ENCODE measurements at regions not wholly inside any gene's neighbourhood (a gene's known extent, or its start where the extent isn't known, plus 50 kb on each side); places are given as distances from the start of the nearest gene placed in this dataset.

GRCh38 chrX:6472652-6473342, 62.1 kb downstream of the VCX3A start:
- Histone ChIP-seq H3K9me3 (no peaks in the 10 kb centered on the region), H3K4me3 (no peak overlapping the region), H3K4me2 (no peak overlapping the region), H3K27ac (no peak overlapping the region), H3K4me1 (no peaks in the 10 kb centered on the region)
- DNase-seq (ENCODE audit: low read depth in 1 of 2, low spot score in 1 of 2) = no peak
- WGBS (ENCODE audit: missing lambda C conversion rate) = 16% methylated on average over 4 of the region's 4 CpGs
- POLR2A ChIA-PET = no interaction called here
- CTCF ChIA-PET = no interaction called here
- ATAC-seq = no peak
- peak; percentile 92 for FAIRE-seq
- TF ChIP-seq FOSL2 (IDR thresholded peaks at IDR 0.05) (no peak), FOSL2 (CRISPR knock-in tag; IDR thresholded peaks at IDR 0.05) (no peak), HES2 (IDR thresholded peaks at IDR 0.05) (no peak), CBX8 (IDR thresholded peaks at IDR 0.05) (no peak), SMC3 (IDR thresholded peaks at IDR 0.05) (no peak), ELK1 (IDR thresholded peaks at IDR 0.05; ENCODE audit: low read depth, low read length) (no peak), ZC3H11A (IDR thresholded peaks at IDR 0.05) (no peak), BCL3 (IDR thresholded peaks at IDR 0.05) (no peak), NR3C1 (IDR thresholded peaks at IDR 0.05) (no peak), ZSCAN20 (CRISPR knock-in tag; IDR thresholded peaks at IDR 0.05) (no peak), CHD4 (IDR thresholded peaks at IDR 0.05; ENCODE audit: borderline replicate concordance) (no peak), EP300 (IDR thresholded peaks at IDR 0.05) (no peak), HEYL (CRISPR knock-in tag; IDR thresholded peaks at IDR 0.05) (no peak), RARB (CRISPR knock-in tag; IDR thresholded peaks at IDR 0.05) (no peak), FOSB (CRISPR knock-in tag; IDR thresholded peaks at IDR 0.05) (no peak), NPAS2 (CRISPR knock-in tag; IDR thresholded peaks at IDR 0.05; ENCODE audit: borderline replicate concordance) (no peak), HDAC2 (IDR thresholded peaks at IDR 0.05) (no peak)
- TF ChIP-seq, protein P1, sequence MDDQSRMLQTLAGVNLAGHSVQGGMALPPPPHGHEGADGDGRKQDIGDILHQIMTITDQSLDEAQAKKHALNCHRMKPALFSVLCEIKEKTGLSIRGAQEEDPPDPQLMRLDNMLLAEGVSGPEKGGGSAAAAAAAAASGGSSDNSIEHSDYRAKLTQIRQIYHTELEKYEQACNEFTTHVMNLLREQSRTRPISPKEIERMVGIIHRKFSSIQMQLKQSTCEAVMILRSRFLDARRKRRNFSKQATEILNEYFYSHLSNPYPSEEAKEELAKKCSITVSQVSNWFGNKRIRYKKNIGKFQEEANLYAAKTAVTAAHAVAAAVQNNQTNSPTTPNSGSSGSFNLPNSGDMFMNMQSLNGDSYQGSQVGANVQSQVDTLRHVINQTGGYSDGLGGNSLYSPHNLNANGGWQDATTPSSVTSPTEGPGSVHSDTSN (IDR thresholded peaks at IDR 0.05) = no peak
- TF ChIP-seq, protein P2, sequence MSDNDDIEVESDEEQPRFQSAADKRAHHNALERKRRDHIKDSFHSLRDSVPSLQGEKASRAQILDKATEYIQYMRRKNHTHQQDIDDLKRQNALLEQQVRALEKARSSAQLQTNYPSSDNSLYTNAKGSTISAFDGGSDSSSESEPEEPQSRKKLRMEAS (IDR thresholded peaks at IDR 0.05) = no peak

GRCh38 chrX:6468706-6469105, 66.2 kb downstream of the VCX3A start:
- no peaks in the 10 kb centered on the region for H3K4me1 ChIP-seq
- no peaks in the 10 kb centered on the region for H3K9me3 ChIP-seq
- TF ChIP-seq ZNF302 (CRISPR knock-in tag; IDR thresholded peaks at IDR 0.05) (no peak), JUN (IDR thresholded peaks at IDR 0.05) (no peak), CHD4 (IDR thresholded peaks at IDR 0.05; ENCODE audit: borderline replicate concordance) (no peak), BHLHE40 (IDR thresholded peaks at IDR 0.05; ENCODE audit: low read depth, low read length) (no peak), RNF2 (IDR thresholded peaks at IDR 0.05; ENCODE audit: borderline replicate concordance, low read depth) (no peak), PHF8 (IDR thresholded peaks at IDR 0.05; ENCODE audit: borderline replicate concordance, low read depth) (no peak), RARB (CRISPR knock-in tag; IDR thresholded peaks at IDR 0.05) (no peak), NPAS2 (CRISPR knock-in tag; IDR thresholded peaks at IDR 0.05; ENCODE audit: borderline replicate concordance) (no peak), TP53 (CRISPR knock-in tag; IDR thresholded peaks at IDR 0.05) (no peak), FOSB (CRISPR knock-in tag; IDR thresholded peaks at IDR 0.05) (no peak), ESRRA (IDR thresholded peaks at IDR 0.05; ENCODE audit: borderline replicate concordance, low read length) (no peak), MAFK (IDR thresholded peaks at IDR 0.05; ENCODE audit: partially characterized antibody) (no peak), HEYL (CRISPR knock-in tag; IDR thresholded peaks at IDR 0.05) (no peak), NFE2L2 (conservative IDR thresholded peaks at IDR 0.05; ENCODE audit: low read length) (no peak), FOSL2 (IDR thresholded peaks at IDR 0.05) (no peak), FOSL2 (CRISPR knock-in tag; IDR thresholded peaks at IDR 0.05) (no peak), POLR2AphosphoS2 (conservative IDR thresholded peaks at IDR 0.05; ENCODE audit: low read length) (no peak), KDM1A (IDR thresholded peaks at IDR 0.05; ENCODE audit: low read depth) (no peak), EP300 (IDR thresholded peaks at IDR 0.05) (no peak), JUNB (IDR thresholded peaks at IDR 0.05) (no peak)
- TF ChIP-seq, protein P3, sequence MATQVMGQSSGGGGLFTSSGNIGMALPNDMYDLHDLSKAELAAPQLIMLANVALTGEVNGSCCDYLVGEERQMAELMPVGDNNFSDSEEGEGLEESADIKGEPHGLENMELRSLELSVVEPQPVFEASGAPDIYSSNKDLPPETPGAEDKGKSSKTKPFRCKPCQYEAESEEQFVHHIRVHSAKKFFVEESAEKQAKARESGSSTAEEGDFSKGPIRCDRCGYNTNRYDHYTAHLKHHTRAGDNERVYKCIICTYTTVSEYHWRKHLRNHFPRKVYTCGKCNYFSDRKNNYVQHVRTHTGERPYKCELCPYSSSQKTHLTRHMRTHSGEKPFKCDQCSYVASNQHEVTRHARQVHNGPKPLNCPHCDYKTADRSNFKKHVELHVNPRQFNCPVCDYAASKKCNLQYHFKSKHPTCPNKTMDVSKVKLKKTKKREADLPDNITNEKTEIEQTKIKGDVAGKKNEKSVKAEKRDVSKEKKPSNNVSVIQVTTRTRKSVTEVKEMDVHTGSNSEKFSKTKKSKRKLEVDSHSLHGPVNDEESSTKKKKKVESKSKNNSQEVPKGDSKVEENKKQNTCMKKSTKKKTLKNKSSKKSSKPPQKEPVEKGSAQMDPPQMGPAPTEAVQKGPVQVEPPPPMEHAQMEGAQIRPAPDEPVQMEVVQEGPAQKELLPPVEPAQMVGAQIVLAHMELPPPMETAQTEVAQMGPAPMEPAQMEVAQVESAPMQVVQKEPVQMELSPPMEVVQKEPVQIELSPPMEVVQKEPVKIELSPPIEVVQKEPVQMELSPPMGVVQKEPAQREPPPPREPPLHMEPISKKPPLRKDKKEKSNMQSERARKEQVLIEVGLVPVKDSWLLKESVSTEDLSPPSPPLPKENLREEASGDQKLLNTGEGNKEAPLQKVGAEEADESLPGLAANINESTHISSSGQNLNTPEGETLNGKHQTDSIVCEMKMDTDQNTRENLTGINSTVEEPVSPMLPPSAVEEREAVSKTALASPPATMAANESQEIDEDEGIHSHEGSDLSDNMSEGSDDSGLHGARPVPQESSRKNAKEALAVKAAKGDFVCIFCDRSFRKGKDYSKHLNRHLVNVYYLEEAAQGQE (IDR thresholded peaks at IDR 0.05) = no peak
- WGBS (ENCODE audit: missing lambda C conversion rate) = 1% methylated on average over 4 of the region's 4 CpGs
- ChIA-PET CTCF (no interaction called here), POLR2A (no interaction called here)
- ATAC-seq (no peak), DNase-seq (ENCODE audit: low read depth in 1 of 2, low spot score in 1 of 2) (peak in 1 of 2 experiments; percentile 2), FAIRE-seq (peak; percentile 88)
- H3K4me3 ChIP-seq = no peak overlapping the region
- H3K27ac ChIP-seq = no peak overlapping the region
- no peak overlapping the region for H3K4me2 ChIP-seq
